ENCODE measurements at regions not wholly inside any gene's neighbourhood (a gene's known extent, or its start where the extent isn't known, plus 50 kb on each side); places are given as distances from the start of the nearest gene placed in this dataset.

DNA sequence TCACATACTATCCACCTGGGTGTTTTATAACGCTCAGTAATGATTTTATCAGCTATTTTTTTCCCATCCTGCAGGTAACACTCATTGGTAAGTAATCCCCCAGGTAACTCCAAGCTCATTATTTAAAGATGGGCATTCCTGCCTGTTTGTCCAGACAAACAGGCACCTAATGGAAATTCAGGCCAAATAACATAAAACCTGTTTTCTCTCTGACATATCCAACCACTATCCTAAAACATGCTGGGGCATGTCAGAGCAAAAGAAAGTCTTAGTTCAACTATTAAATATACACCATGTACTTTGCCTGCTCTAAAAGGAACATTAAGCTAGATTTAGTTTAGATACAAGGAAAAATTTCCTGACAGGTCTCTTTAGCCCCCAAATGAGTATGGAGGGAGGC is 987.7 kb downstream of the TTLL7 start:
- peaks cover 7% of the 10 kb centered on the region for H3K9me3 Mint-ChIP-seq (ENCODE audit: low read depth)
- no peak for ATAC-seq
- no peak overlapping the region for H3K4me3 Mint-ChIP-seq
- no peaks in the 10 kb centered on the region for H3K4me1 Mint-ChIP-seq
- CTCF ChIA-PET: no interaction called here
- H3K27ac Mint-ChIP-seq: no peak overlapping the region
- H3K27me3 Mint-ChIP-seq: no peaks in the 10 kb centered on the region
- H3K36me3 Mint-ChIP-seq: no peaks in the 10 kb centered on the region
- DNase-seq: no peak

DNA sequence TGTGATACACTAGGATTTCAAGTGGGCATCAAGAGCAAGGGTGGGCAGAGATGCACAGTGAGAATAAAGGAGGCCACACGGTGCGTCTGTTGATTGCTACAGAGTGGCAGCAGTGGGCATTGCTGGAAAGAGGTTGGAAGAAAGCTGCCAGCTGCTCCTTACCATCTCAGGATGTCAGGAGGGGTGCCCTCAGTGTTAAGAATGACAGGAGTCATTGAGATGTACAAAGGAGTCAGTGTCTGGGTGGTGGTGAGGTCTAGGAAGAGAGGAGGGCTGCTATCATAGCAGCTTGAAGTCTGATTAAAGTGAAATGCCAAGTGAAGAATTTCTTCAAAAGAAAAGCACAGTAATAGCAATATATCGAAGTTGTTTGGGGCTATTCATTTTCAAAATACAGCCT is 992.7 kb downstream of the TTLL7 start:
- ATAC-seq (no peak), DNase-seq (no peak)
- no peaks in the 10 kb centered on the region for H3K36me3 Mint-ChIP-seq
- H3K4me3 Mint-ChIP-seq: no peak overlapping the region
- peaks cover 9% of the 10 kb centered on the region for H3K9me3 Mint-ChIP-seq (ENCODE audit: low read depth)
- H3K4me1 Mint-ChIP-seq: no peaks in the 10 kb centered on the region
- CTCF ChIA-PET: no interaction called here
- no peaks in the 10 kb centered on the region for H3K27me3 Mint-ChIP-seq
- H3K27ac Mint-ChIP-seq: no peak overlapping the region

DNA sequence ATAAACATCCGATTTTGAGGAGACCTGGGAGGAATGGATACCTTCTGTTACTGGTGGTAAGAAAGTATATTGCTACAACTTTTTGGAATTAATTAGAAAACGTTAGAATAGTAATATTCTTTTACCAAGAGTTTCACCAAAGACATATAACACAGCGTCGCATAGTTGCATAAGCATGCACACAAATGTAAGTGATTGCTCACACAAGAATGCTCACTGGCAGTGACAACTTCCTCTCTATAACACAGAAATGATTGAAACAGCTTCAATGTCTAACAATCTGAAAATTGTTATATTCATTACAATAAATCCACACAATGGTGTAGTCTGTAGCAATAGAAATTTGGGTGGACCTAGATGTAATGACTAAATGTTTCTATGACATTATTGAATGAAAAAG is 998.6 kb downstream of the TTLL7 start:
- CTCF ChIA-PET: no interaction called here
- no peak for DNase-seq
- Mint-ChIP-seq H3K4me1 (no peaks in the 10 kb centered on the region), H3K9me3 (ENCODE audit: low read depth) (peaks cover 4% of the 10 kb centered on the region), H3K27me3 (no peaks in the 10 kb centered on the region), H3K36me3 (no peaks in the 10 kb centered on the region), H3K27ac (no peak overlapping the region), H3K4me3 (no peak overlapping the region)
- no peak for ATAC-seq

DNA sequence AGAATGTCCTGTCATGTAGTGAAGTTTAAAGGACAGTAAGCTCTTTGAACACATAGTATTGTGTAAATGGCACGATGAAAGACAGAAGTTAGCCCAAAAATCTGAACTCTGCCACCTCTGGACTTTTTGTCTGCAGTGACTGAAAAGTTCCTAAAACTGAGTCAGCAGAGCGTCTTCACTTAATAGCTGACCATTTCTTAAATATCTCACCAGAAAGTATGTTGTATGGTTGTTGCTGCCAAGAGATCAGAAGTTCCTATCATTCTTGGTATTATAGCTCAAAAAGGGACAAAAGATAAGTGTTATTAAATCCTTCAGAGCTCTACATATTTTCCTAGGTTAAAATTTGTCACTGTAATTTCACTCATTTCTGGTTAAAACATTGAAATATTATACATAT is 1003.0 kb downstream of the TTLL7 start:
- DNase-seq: no peak
- Mint-ChIP-seq H3K9me3 (ENCODE audit: low read depth) (peaks cover 5% of the 10 kb centered on the region), H3K27ac (no peak overlapping the region), H3K4me3 (no peak overlapping the region), H3K4me1 (no peaks in the 10 kb centered on the region), H3K27me3 (no peaks in the 10 kb centered on the region), H3K36me3 (no peaks in the 10 kb centered on the region)
- CTCF ChIA-PET: no interaction called here
- ATAC-seq: no peak

DNA sequence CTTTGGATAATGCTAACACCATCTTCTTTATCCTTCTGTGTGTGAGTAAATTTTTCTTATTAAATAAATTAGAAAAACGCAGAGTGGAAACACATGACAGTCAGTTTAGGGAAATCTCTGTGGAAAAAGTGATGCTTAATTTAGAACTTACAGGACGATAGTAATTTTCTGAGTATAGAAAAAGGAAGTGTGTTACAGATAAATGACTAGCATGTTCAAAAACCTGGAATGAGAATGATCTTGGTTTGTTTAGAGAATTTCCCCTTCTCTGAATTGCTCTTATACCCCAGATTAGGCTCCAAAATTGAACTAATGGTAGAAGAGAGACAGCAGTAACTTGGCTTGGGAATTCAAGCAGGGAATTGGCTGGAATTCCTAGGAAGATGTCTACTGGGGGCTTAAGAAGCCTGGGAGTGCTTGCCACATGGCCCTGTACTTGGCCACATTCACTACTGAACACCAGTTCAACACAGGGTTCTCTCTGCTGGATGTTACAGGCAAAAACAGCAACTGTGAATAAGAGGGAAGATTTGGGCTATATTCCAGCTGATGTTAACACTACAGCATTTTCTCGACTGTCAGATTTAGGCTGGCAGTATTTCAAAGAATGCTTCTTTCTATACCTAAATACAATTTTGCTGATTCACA is 1004.2 kb downstream of the TTLL7 start:
- no peak for ATAC-seq
- Mint-ChIP-seq H3K9me3 (ENCODE audit: low read depth) (peaks cover 5% of the 10 kb centered on the region), H3K36me3 (no peaks in the 10 kb centered on the region), H3K27ac (no peak overlapping the region), H3K4me1 (no peaks in the 10 kb centered on the region), H3K27me3 (no peaks in the 10 kb centered on the region), H3K4me3 (no peak overlapping the region)
- CTCF ChIA-PET: no interaction called here
- no peak for DNase-seq

DNA sequence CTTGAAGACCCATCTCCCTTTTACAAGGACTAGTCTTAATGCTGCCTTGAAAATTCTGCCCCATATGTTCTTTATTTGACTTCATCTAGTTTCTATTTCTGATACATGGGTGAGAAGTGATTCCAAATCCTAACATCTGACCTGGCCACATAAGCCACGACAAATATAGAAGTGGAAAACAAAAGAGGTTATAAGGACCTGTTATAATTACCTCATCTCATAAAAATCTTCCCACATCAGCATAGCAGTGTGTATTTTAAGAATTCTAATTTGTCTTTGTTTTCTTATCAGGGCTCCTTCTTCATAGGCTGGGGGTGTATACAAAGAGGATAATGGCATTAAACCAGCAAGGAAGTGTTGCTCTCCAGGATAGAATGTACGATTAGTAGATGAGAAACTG is 1007.4 kb downstream of the TTLL7 start:
- peaks cover 5% of the 10 kb centered on the region for H3K9me3 Mint-ChIP-seq (ENCODE audit: low read depth)

DNA sequence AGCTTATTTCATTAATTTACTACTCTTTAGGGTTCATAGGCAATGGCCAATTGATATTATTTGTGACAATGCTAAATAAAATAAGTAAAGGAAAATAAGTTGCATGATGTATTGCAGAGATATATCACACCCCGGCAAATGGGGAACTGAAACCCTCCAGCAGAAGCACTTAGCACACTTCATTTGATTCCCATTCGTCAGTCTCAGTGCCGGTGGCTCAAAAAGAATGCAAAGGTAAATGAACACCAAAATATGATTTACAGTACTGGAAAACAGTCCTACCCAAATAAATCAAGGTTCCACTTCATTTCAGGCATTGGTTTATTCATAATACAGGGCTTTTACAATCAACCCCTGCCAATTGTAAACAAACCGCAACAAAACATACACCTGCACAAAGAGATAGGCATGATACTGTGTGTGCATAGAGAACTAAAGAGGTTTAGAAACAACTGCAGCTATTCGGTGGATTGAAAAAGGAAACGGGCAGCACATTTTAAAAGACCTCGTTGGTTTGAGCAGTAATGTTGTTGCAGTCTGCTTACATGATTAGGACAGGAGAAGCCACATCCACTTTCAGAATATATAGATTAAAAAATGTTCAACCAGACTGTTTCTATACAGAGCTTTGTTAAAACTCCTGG is 1019.2 kb downstream of the TTLL7 start:
- Mint-ChIP-seq H3K27ac (no peak overlapping the region), H3K27me3 (no peaks in the 10 kb centered on the region), H3K4me1 (peaks cover 2% of the 10 kb centered on the region), H3K36me3 (no peaks in the 10 kb centered on the region), H3K9me3 (ENCODE audit: low read depth) (peaks cover 7% of the 10 kb centered on the region), H3K4me3 (no peak overlapping the region)
- DNase-seq: no peak
- CTCF ChIA-PET: no interaction called here
- no peak for ATAC-seq

More for the DNA sequence above, 1007.4 kb downstream of the TTLL7 start:
- H3K4me1 Mint-ChIP-seq: no peaks in the 10 kb centered on the region
- no peaks in the 10 kb centered on the region for H3K36me3 Mint-ChIP-seq
- ATAC-seq: no peak
- CTCF ChIA-PET: no interaction called here
- no peak for DNase-seq
- H3K4me3 Mint-ChIP-seq: no peak overlapping the region
- no peak overlapping the region for H3K27ac Mint-ChIP-seq
- H3K27me3 Mint-ChIP-seq: no peaks in the 10 kb centered on the region

DNA sequence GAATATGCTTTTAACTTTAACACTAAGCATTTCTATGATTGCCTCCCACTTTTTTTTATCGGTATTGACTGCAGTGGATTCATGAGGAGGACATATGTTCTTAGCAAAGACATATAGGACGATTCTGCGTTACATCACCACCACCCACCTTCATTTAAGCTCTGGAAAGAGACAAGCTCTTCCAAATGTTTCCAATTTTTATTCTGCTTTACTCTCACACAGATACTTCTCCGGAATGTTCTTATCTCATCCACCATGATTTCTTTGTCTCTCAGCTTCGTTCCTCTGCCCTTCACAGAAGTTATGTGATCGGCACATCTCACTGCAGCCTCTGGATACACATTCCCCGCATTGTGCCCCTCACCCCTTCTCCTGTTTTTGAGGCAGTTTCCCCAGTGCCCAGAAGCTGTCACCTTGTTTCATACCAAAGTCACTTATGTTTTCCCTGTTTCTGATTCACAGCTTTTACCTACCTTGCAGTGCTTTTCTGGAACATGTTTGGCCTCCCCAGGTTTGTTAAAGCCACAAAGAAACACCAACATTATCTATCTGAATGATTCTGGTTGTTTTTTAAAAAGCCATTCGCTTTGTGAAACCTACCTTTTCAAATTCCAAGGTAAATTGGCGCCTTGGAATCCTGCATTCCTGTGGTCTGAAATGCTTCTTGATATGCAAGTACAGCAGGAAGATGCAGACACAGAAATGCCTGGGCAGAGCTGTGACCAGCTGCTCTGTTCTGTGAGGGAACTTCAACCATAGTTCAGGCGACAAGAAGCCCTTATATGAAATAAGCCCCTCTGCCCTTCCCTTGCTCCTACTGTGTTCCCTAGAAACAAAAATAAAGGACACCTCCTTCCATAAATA is 1020.2 kb downstream of the TTLL7 start:
- Mint-ChIP-seq H3K9me3 (ENCODE audit: low read depth) (peaks cover 7% of the 10 kb centered on the region), H3K4me3 (no peak overlapping the region), H3K27ac (no peak overlapping the region), H3K27me3 (no peaks in the 10 kb centered on the region), H3K4me1 (peaks cover 2% of the 10 kb centered on the region), H3K36me3 (no peaks in the 10 kb centered on the region)
- no peak for ATAC-seq
- DNase-seq: no peak
- CTCF ChIA-PET: no interaction called here

DNA sequence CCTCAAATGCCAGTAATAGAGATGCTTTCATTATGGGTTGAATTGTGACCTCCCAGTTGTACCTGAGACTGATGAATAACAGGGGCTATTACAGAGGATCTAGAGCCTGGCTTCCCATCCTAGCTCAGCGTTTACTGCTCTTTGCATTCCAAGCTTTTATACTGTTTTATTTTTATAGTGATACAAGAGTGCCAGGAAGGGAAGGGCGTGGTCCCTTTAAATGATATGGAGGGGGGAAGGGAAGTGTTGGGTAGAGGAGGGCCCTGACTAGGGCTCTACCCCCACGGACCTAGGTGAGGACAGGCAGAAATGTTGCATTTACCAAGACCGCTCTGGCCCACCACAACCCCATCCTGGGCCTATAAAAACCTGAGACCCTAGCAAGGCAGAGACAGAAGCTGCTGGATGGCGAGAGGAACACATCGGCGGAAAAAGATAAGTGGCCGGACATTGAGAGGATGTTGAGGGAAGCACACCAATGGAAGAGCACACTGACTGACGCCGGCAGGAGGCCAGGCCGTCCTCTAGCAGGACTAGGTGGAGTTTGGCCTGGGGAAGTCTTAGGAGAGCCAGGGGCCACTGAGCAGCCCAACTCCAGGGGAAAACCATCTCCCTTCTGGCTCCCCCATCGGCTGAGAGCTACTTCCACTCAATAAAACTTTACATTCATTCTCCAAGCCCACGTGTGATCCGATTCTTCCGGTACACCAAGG is 1025.9 kb downstream of the TTLL7 start:
- Mint-ChIP-seq H3K36me3 (no peaks in the 10 kb centered on the region), H3K9me3 (ENCODE audit: low read depth) (peaks cover 3% of the 10 kb centered on the region), H3K4me1 (no peaks in the 10 kb centered on the region), H3K27me3 (no peaks in the 10 kb centered on the region), H3K27ac (no peak overlapping the region), H3K4me3 (no peak overlapping the region)
- no peak for ATAC-seq
- CTCF ChIA-PET: no interaction called here
- no peak for DNase-seq

DNA sequence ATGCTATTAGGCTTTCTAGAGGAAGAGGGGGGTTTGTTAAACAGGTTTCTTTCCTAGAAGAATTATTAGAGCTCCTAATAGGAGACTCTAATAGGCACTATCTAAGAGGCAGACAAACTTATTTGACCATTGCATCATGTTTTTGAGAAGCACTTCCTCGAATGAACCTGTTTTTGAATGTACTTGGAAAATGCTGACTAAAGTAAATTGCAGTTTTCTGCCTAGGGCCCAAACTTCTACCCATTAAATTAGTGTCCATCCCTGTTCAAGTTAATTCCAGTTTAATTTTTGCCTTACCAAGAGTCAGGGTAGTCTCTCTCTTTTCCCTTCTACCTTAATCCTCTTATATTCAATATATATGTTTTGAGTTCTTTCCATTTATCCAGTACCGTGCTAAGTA is 1029.6 kb downstream of the TTLL7 start:
- CTCF ChIA-PET: no interaction called here
- Mint-ChIP-seq H3K4me3 (no peak overlapping the region), H3K27me3 (no peaks in the 10 kb centered on the region), H3K9me3 (ENCODE audit: low read depth) (no peaks in the 10 kb centered on the region), H3K4me1 (no peaks in the 10 kb centered on the region), H3K36me3 (no peaks in the 10 kb centered on the region), H3K27ac (no peak overlapping the region)
- DNase-seq (no peak), ATAC-seq (no peak)

DNA sequence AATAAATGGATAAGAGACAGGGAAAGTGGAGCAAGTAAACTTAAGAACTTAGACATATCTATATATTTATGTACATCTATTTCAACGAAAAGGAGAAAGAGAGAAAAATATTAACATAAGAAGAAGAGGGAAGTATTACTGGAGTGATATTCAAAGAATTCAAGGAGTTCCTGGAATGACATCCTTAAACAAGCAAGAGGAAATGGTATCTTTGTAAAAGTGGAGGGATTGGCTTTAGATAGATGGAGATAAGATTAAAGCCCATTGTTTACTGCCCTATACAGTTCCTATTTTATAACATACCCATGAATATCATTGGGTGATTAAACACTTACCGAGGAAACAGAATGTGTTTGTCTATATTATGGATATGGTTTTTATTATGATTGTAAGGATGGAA is 1036.3 kb downstream of the TTLL7 start:
- no peaks in the 10 kb centered on the region for H3K4me1 Mint-ChIP-seq
- no peaks in the 10 kb centered on the region for H3K9me3 Mint-ChIP-seq (ENCODE audit: low read depth)
- H3K27me3 Mint-ChIP-seq: no peaks in the 10 kb centered on the region
- no peak overlapping the region for H3K27ac Mint-ChIP-seq
- ATAC-seq (no peak), DNase-seq (no peak)
- CTCF ChIA-PET: no interaction called here
- no peaks in the 10 kb centered on the region for H3K36me3 Mint-ChIP-seq
- no peak overlapping the region for H3K4me3 Mint-ChIP-seq

DNA sequence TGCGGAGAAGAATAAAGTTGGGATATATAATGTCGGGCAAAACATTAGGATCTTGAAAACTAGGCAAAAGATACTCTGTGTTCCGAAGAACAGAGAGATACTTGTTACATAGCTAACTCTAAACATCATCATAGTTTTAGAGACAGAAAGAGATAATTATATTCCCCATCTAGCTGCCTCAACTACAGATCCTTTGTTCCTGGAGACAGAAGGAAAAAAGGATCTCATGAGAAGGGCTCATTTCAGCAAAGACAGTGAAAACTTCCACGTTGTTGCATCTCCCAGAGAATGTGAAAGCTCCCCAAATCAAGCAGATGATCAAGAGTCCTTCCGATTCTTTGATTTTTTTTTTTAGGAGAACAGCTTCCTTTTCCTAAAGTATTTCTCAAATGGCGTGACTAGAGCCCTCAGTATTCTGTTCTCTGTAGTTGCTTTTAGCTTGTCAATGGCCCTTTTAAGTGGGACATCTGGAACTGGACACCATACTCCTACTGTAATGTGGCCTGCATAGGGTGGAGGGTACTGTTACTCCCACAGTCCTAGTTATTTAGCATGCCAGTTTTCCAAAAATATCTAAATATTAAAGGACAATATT is 1048.2 kb downstream of the TTLL7 start:
- DNase-seq: no peak
- no peak overlapping the region for H3K4me3 Mint-ChIP-seq
- CTCF ChIA-PET: no interaction called here
- no peaks in the 10 kb centered on the region for H3K27me3 Mint-ChIP-seq
- H3K9me3 Mint-ChIP-seq (ENCODE audit: low read depth): no peaks in the 10 kb centered on the region
- no peaks in the 10 kb centered on the region for H3K4me1 Mint-ChIP-seq
- H3K36me3 Mint-ChIP-seq: no peaks in the 10 kb centered on the region
- no peak overlapping the region for H3K27ac Mint-ChIP-seq
- ATAC-seq: no peak

DNA sequence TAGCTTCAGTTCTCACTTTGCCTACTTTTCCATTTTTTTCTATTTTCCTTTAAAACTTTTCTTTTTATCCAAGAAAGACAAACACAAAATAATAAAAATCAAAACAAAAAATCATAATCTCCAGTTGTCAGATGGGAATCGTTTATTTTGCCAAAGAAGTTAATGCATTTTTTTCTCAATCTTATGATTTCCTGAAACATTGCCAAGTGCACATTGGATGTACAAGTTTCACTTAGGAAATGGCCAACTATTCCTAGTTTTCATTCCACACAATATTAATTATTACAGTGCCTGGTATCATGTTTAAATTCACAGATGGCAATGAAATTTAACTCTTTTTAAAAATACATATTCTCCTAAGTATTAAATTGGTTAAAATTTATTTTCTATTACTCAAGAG is 1050.5 kb downstream of the TTLL7 start:
- Mint-ChIP-seq H3K27ac (no peak overlapping the region), H3K36me3 (no peaks in the 10 kb centered on the region), H3K27me3 (no peaks in the 10 kb centered on the region), H3K4me3 (no peak overlapping the region), H3K9me3 (ENCODE audit: low read depth) (no peaks in the 10 kb centered on the region), H3K4me1 (no peaks in the 10 kb centered on the region)
- CTCF ChIA-PET: no interaction called here
- no peak for ATAC-seq
- no peak for DNase-seq

Measured in activated CD8-positive, alpha-beta memory T cell treated with anti-CD3 and anti-CD28 coated beads, Interleukin-2, amount 10 ng/mL, durations not matched to agents 7 days and 5 days (primary cell).